K562 (cell line): ENCODE measurements at regions not wholly inside any gene's neighbourhood (a gene's known extent, or its start where the extent isn't known, plus 50 kb on each side); places are given as distances from the start of the nearest gene placed in this dataset.

Source experiments
- ELF4 ChIP-seq: fragments of 450-650 bp; formaldehyde crosslinking; IDR thresholded peaks from 2 replicates; pipeline ENCODE4 v1.4.0; 2022; ENCODE audit warnings: missing genetic modification characterization
- ZNF717 ChIP-seq: fragments of 250-450 bp; sonication (Bioruptor Pico); IDR thresholded peaks from 2 replicates; pipeline ENCODE4 v1.5.0; 2021
- TF ChIP-seq, protein P1 (sequence below), 2 experiments: fragments of 450-650 bp; formaldehyde crosslinking in 1 of 2; IDR thresholded peaks; 2 replicates each; pipeline versions ENCODE4 v1.4.0 to v1.6.1; 2014 to 2020; ENCODE audit warnings: mild to moderate bottlenecking in 2 of 2, borderline replicate concordance in 1 of 2, low read depth in 1 of 2

DNA sequence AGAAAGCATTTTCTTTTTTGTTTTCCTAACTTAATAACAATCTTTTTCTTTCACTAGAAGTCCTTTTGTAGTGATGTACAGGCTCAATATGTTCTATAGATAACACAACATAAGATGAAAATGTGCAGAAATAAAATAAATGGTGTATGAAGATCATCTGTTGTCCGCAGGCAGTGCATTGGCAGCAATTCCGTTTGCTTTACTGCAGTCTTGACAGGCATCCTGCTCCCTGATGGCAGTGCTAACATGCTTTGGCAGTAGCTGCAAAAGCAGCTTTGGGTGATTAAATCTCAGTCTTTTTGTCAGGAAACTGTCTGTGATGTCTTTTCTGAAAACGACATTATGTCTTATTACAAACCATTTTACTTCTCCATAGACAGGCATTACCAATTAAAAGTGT is 131.4 kb downstream of the TRAM1L1 start (continued):
- TF ChIP-seq, protein P1, sequence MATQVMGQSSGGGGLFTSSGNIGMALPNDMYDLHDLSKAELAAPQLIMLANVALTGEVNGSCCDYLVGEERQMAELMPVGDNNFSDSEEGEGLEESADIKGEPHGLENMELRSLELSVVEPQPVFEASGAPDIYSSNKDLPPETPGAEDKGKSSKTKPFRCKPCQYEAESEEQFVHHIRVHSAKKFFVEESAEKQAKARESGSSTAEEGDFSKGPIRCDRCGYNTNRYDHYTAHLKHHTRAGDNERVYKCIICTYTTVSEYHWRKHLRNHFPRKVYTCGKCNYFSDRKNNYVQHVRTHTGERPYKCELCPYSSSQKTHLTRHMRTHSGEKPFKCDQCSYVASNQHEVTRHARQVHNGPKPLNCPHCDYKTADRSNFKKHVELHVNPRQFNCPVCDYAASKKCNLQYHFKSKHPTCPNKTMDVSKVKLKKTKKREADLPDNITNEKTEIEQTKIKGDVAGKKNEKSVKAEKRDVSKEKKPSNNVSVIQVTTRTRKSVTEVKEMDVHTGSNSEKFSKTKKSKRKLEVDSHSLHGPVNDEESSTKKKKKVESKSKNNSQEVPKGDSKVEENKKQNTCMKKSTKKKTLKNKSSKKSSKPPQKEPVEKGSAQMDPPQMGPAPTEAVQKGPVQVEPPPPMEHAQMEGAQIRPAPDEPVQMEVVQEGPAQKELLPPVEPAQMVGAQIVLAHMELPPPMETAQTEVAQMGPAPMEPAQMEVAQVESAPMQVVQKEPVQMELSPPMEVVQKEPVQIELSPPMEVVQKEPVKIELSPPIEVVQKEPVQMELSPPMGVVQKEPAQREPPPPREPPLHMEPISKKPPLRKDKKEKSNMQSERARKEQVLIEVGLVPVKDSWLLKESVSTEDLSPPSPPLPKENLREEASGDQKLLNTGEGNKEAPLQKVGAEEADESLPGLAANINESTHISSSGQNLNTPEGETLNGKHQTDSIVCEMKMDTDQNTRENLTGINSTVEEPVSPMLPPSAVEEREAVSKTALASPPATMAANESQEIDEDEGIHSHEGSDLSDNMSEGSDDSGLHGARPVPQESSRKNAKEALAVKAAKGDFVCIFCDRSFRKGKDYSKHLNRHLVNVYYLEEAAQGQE (IDR thresholded peaks at IDR 0.05; ENCODE audit: borderline replicate concordance), result no peak
- TF ChIP-seq, protein P1 (CRISPR knock-in tag; IDR thresholded peaks at IDR 0.05; ENCODE audit: low read depth), result no peak
- TF ChIP-seq ELF4 (no peak), ZNF717 (no peak)
